ENCODE measurements at regions not wholly inside any gene's neighbourhood (a gene's known extent, or its start where the extent isn't known, plus 50 kb on each side); places are given as distances from the start of the nearest gene placed in this dataset.
"Not testable (repeated sequence)": the region's sequence is repeated elsewhere in the genome, so short reads cannot be mapped to it uniquely, and the experiment has no call there.

DNA sequence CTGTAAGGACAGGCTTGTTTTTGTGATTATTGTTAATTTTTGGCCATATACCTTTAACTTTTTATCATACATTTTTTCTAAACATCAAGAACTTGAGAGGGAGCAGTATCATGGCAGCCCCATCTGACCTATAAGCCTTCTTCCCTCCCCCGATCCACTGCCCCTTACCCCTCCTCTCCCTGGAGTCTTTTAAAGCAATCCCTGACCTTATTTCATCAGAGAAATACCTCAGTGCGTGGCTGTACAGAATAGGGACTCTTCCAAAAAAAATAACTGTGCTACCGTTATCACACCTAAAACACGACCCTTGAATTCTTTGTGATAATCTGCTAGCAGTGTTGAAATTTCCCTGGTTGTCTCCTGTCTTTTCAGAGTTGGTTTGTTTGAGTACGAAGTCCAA is 4448.7 kb upstream of the TPTE start:
- H4K8ac ChIP-seq (ENCODE audit: low read depth, low read length); H3K18ac ChIP-seq (ENCODE audit: low read length); H3K4me2 ChIP-seq (ENCODE audit: low read length); H4K91ac ChIP-seq (ENCODE audit: low read depth, low read length); H3K27me3 ChIP-seq (ENCODE audit: insufficient read depth, low read length); H2AK5ac ChIP-seq (ENCODE audit: low read length); H3K79me2 ChIP-seq (ENCODE audit: control insufficient read depth, insufficient read depth, low read length, poor library complexity); H2BK12ac ChIP-seq (ENCODE audit: low read length); H3K9me3 ChIP-seq (ENCODE audit: insufficient read depth, low read depth, low read length); H3K14ac ChIP-seq (ENCODE audit: low read length); H4K12ac ChIP-seq (ENCODE audit: low read depth, low read length); H3K9ac ChIP-seq (ENCODE audit: low read length); H3K4me3 ChIP-seq (ENCODE audit: low read depth, low read length); H3K27ac ChIP-seq (ENCODE audit: low read depth, low read length); H2BK120ac ChIP-seq (ENCODE audit: insufficient read depth, low read length, poor library complexity); DNase-seq; H3K36me3 ChIP-seq (ENCODE audit: control insufficient read depth in 1 of 2, insufficient read depth in 2 of 2, low read length in 2 of 2); H3K79me1 ChIP-seq (ENCODE audit: low read length); H2AFZ ChIP-seq (ENCODE audit: insufficient read depth, low read length, poor library complexity); H3K23ac ChIP-seq (ENCODE audit: low read length); H3K4me1 ChIP-seq (ENCODE audit: control insufficient read depth in 1 of 2, insufficient read depth in 2 of 2, low read length in 2 of 2); H2BK5ac ChIP-seq (ENCODE audit: low read depth, low read length, poor library complexity); H3K4ac ChIP-seq (ENCODE audit: low read depth, low read length): not testable (repeated sequence)
- no CpG with 5 or more reads among the region's 5 CpGs for WGBS (ENCODE audit: extremely low coverage, insufficient coverage, insufficient read length)

DNA sequence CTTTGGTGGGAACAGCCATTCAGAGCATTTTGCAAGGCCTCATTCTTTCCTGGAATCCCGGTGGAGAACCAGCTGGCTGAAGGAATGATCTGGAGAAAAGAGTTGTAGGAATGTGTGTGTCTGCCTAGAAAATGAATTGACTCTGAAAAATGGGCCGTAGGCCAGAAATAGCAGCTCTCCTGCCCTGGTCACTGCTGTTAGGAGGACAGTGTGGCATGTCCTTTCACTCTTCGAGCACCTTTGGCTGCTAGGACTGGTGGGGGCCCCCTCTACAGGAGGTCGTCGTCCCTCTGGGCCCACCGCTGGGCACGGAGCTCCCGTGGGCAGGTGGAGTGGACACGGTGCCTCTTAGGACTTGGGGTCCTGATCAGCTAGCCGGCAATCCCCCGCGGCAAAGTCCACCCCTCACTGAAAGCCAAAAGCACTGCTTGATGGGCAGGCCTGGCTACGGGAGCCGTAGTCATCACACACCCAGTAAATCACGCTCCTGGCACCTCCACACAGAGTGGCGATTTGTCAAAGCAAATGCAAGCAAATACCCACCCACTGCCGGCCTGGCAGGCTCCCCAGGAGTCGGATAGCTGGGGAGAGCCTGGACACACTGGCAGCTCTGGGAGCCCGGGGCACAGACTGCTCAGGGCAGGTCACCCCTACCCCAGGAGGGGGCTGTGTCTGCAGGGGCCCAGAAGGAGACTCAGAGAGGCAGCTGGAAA is 4447.2 kb upstream of the TPTE start:
- not testable (repeated sequence) for H3K79me1 ChIP-seq (ENCODE audit: low read length); H3K4me1 ChIP-seq (ENCODE audit: control insufficient read depth in 1 of 2, insufficient read depth in 2 of 2, low read length in 2 of 2); H2BK120ac ChIP-seq (ENCODE audit: insufficient read depth, low read length, poor library complexity); H3K4me3 ChIP-seq (ENCODE audit: low read depth, low read length); H2AFZ ChIP-seq (ENCODE audit: insufficient read depth, low read length, poor library complexity); H3K9me3 ChIP-seq (ENCODE audit: insufficient read depth, low read depth, low read length); H2AK5ac ChIP-seq (ENCODE audit: low read length); H3K4ac ChIP-seq (ENCODE audit: low read depth, low read length); H2BK12ac ChIP-seq (ENCODE audit: low read length); H3K18ac ChIP-seq (ENCODE audit: low read length); H4K91ac ChIP-seq (ENCODE audit: low read depth, low read length); H3K27me3 ChIP-seq (ENCODE audit: insufficient read depth, low read length); H3K14ac ChIP-seq (ENCODE audit: low read length); H4K12ac ChIP-seq (ENCODE audit: low read depth, low read length); DNase-seq; H3K79me2 ChIP-seq (ENCODE audit: control insufficient read depth, insufficient read depth, low read length, poor library complexity); H3K4me2 ChIP-seq (ENCODE audit: low read length); H3K27ac ChIP-seq (ENCODE audit: low read depth, low read length); H4K8ac ChIP-seq (ENCODE audit: low read depth, low read length); H3K36me3 ChIP-seq (ENCODE audit: control insufficient read depth in 1 of 2, insufficient read depth in 2 of 2, low read length in 2 of 2); H2BK5ac ChIP-seq (ENCODE audit: low read depth, low read length, poor library complexity); H3K9ac ChIP-seq (ENCODE audit: low read length); H3K23ac ChIP-seq (ENCODE audit: low read length)
- WGBS (ENCODE audit: extremely low coverage, insufficient coverage, insufficient read length): no CpG with 5 or more reads among the region's 19 CpGs

DNA sequence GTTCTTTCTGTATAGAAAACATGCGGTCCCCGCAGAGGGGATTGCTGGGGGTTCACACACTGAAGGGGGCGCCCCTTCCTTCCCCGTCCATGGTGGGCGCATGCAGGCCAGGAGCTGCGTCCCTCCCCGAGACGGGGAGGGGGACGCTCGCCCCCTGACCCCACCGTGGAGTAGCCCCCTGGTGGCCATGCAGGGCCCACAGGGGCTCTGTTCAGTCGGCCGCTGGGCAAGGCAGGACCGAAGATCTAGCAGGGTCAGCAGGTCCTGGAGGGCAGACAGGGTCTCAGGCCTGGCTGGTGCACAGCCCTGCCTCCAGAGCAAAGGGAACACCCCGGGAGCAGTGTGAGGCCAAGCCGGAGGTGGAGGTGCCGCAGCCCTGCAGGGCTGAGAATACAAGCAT is 4446.4 kb upstream of the TPTE start:
- not testable (repeated sequence) for H3K79me2 ChIP-seq (ENCODE audit: control insufficient read depth, insufficient read depth, low read length, poor library complexity); H3K4me1 ChIP-seq (ENCODE audit: control insufficient read depth in 1 of 2, insufficient read depth in 2 of 2, low read length in 2 of 2); H2BK12ac ChIP-seq (ENCODE audit: low read length); H3K36me3 ChIP-seq (ENCODE audit: control insufficient read depth in 1 of 2, insufficient read depth in 2 of 2, low read length in 2 of 2); H3K4me3 ChIP-seq (ENCODE audit: low read depth, low read length); H3K4ac ChIP-seq (ENCODE audit: low read depth, low read length); H3K18ac ChIP-seq (ENCODE audit: low read length); H3K9me3 ChIP-seq (ENCODE audit: insufficient read depth, low read depth, low read length); H3K4me2 ChIP-seq (ENCODE audit: low read length); H3K79me1 ChIP-seq (ENCODE audit: low read length); DNase-seq; H2BK5ac ChIP-seq (ENCODE audit: low read depth, low read length, poor library complexity); H4K8ac ChIP-seq (ENCODE audit: low read depth, low read length); H3K27ac ChIP-seq (ENCODE audit: low read depth, low read length); H3K23ac ChIP-seq (ENCODE audit: low read length); H2AK5ac ChIP-seq (ENCODE audit: low read length); H3K9ac ChIP-seq (ENCODE audit: low read length); H3K27me3 ChIP-seq (ENCODE audit: insufficient read depth, low read length); H2AFZ ChIP-seq (ENCODE audit: insufficient read depth, low read length, poor library complexity); H4K12ac ChIP-seq (ENCODE audit: low read depth, low read length); H4K91ac ChIP-seq (ENCODE audit: low read depth, low read length); H3K14ac ChIP-seq (ENCODE audit: low read length); H2BK120ac ChIP-seq (ENCODE audit: insufficient read depth, low read length, poor library complexity)
- WGBS (ENCODE audit: extremely low coverage, insufficient coverage, insufficient read length): no CpG with 5 or more reads among the region's 17 CpGs

DNA sequence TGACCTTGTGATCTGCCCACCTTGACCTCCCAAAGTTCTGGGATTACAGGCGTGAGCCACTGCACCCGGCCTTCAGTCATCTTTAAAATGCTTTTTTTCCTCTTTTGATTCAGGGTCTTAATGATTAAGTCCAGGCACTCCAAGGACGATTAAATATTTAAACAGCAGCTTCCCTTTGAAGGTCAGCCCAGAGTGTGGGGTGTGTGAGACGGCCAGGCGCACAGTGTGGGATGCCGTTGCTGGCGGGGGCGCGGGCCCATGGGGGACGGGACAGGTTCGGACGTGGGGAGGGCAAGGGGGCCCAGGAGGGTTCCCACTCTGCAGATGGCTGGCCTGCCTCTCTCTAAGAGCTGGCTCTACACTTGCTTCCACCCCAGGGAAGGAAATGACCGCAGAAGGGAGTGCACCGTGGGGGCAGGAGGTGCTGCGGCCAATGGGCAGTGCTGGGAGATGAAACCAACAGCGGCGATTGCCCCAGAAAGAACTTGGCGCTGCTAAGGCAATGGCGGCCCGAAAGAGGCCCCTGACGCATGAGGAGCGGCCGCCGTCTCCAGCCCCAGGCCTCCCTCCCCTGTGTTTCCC is 4445.7 kb upstream of the TPTE start:
- H2AFZ ChIP-seq (ENCODE audit: insufficient read depth, low read length, poor library complexity); H3K4me3 ChIP-seq (ENCODE audit: low read depth, low read length); H2AK5ac ChIP-seq (ENCODE audit: low read length); H3K79me2 ChIP-seq (ENCODE audit: control insufficient read depth, insufficient read depth, low read length, poor library complexity); H3K14ac ChIP-seq (ENCODE audit: low read length); H3K4me2 ChIP-seq (ENCODE audit: low read length); H2BK120ac ChIP-seq (ENCODE audit: insufficient read depth, low read length, poor library complexity); H3K27me3 ChIP-seq (ENCODE audit: insufficient read depth, low read length); H3K18ac ChIP-seq (ENCODE audit: low read length); H3K9ac ChIP-seq (ENCODE audit: low read length); H2BK5ac ChIP-seq (ENCODE audit: low read depth, low read length, poor library complexity); H4K91ac ChIP-seq (ENCODE audit: low read depth, low read length); H4K12ac ChIP-seq (ENCODE audit: low read depth, low read length); H3K4me1 ChIP-seq (ENCODE audit: control insufficient read depth in 1 of 2, insufficient read depth in 2 of 2, low read length in 2 of 2); H4K8ac ChIP-seq (ENCODE audit: low read depth, low read length); H3K27ac ChIP-seq (ENCODE audit: low read depth, low read length); H3K4ac ChIP-seq (ENCODE audit: low read depth, low read length); H2BK12ac ChIP-seq (ENCODE audit: low read length); DNase-seq; H3K9me3 ChIP-seq (ENCODE audit: insufficient read depth, low read depth, low read length); H3K23ac ChIP-seq (ENCODE audit: low read length); H3K36me3 ChIP-seq (ENCODE audit: control insufficient read depth in 1 of 2, insufficient read depth in 2 of 2, low read length in 2 of 2); H3K79me1 ChIP-seq (ENCODE audit: low read length): not testable (repeated sequence)
- no CpG with 5 or more reads among the region's 24 CpGs for WGBS (ENCODE audit: extremely low coverage, insufficient coverage, insufficient read length)

All from trophoblast cell (in vitro differentiated cells and primary cell).